T-helper 2 cell treated with Interferon-gamma antibody and Interleukin-4, amounts not matched to agents 5 μg/mL and 100 μg/mL, for 36 hours (primary cell): ENCODE measurements at regions not wholly inside any gene's neighbourhood (a gene's known extent, or its start where the extent isn't known, plus 50 kb on each side); places are given as distances from the start of the nearest gene placed in this dataset.

Experiments used
- DNase-seq: peaks from one replicate; pipeline ENCODE4 v3.0.0; 2021; ENCODE audit warnings: low spot score
- H3K27ac Mint-ChIP-seq: one replicate; pipeline ENCODE4 v1.8.0; 2021; ENCODE audit warnings: mild to moderate bottlenecking, mixed read lengths
- H3K27me3 Mint-ChIP-seq: one replicate; pipeline ENCODE4 v1.8.0; 2021; ENCODE audit warnings: low read depth, mixed read lengths
- H3K36me3 Mint-ChIP-seq: one replicate; pipeline ENCODE4 v1.8.0; 2021; ENCODE audit warnings: low read depth, mixed read lengths
- H3K4me1 Mint-ChIP-seq: one replicate; pipeline ENCODE4 v1.8.0; 2021; ENCODE audit warnings: low read depth, mixed read lengths
- H3K4me3 Mint-ChIP-seq: one replicate; pipeline ENCODE4 v1.8.0; 2022; ENCODE audit warnings: mild to moderate bottlenecking, moderate library complexity, mixed read lengths
- H3K9me3 Mint-ChIP-seq: one replicate; pipeline ENCODE4 v1.8.0; 2021; ENCODE audit warnings: mixed read lengths

GRCh38 chr2:60331115-60331809, 222.2 kb downstream of the BCL11A start:
- Mint-ChIP-seq H3K27ac (no peak overlapping the region), H3K4me3 (no peak overlapping the region), H3K36me3 (no peaks in the 10 kb centered on the region), H3K9me3 (peaks cover 3% of the 10 kb centered on the region), H3K4me1 (no peaks in the 10 kb centered on the region), H3K27me3 (peaks cover 4% of the 10 kb centered on the region)
- DNase-seq: no peak

- H3K36me3 Mint-ChIP-seq: no peaks in the 10 kb centered on the region
- H3K27me3 Mint-ChIP-seq: peaks cover 4% of the 10 kb centered on the region
- DNase-seq: no peak
- no peak overlapping the region for H3K27ac Mint-ChIP-seq
- H3K4me1 Mint-ChIP-seq: no peaks in the 10 kb centered on the region
- H3K9me3 Mint-ChIP-seq: peaks cover 4% of the 10 kb centered on the region
- H3K4me3 Mint-ChIP-seq: no peak overlapping the region
These were observed 224.2 kb downstream of the BCL11A start for GRCh38 chr2:60329225-60329624.

DNA sequence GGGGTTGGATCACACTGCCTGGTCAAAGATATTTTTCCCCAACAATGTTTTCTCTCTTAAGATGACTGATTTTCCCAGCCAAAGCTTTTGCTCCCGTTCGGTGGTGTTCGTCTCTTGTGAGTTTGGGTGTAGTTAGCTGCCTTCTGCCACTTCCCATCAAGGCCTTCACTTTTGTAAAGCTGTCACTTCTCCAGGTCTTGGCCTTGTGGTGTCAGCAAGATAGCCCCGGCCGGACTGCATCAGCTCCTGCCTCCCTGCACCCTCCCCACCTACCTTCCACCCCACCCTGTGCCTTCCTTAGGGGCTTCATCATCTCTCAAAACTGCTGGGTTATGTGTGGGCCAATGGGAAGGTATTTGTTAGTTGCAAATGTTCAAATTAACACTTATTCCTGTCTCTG, 228.9 kb downstream of the BCL11A start:
- H3K36me3 Mint-ChIP-seq: no peaks in the 10 kb centered on the region
- no peak overlapping the region for H3K27ac Mint-ChIP-seq
- H3K4me1 Mint-ChIP-seq: no peaks in the 10 kb centered on the region
- peaks cover 7% of the 10 kb centered on the region for H3K27me3 Mint-ChIP-seq
- H3K4me3 Mint-ChIP-seq: no peak overlapping the region
- H3K9me3 Mint-ChIP-seq: peaks cover 4% of the 10 kb centered on the region
- no peak for DNase-seq

DNA sequence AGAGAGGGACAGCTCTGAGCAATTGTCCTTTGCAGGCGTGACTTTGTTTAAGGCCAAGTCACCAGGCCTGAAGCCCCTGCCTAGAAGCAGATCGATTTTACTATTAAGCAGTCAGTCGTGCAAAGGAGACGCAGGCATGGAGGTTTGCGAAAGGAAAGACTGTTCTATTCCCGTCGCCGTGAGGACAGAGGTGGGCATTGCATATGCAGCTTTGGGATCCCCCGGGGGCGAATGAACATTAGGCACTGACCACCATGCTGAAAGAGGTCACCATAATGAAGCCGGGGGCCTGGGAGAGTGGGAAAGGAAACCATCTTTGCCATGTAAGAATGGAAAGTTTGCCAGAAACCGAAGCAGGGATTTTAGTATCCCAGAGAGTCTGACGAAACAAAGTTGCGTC, 231.6 kb downstream of the BCL11A start:
- H3K4me1 Mint-ChIP-seq: no peaks in the 10 kb centered on the region
- peaks cover 17% of the 10 kb centered on the region for H3K27me3 Mint-ChIP-seq
- no peak overlapping the region for H3K27ac Mint-ChIP-seq
- no peak overlapping the region for H3K4me3 Mint-ChIP-seq
- H3K36me3 Mint-ChIP-seq: no peaks in the 10 kb centered on the region
- peaks cover 4% of the 10 kb centered on the region for H3K9me3 Mint-ChIP-seq
- DNase-seq: no peak

GRCh38 chr2:60320724-60321123, 232.7 kb downstream of the BCL11A start:
- no peaks in the 10 kb centered on the region for H3K9me3 Mint-ChIP-seq
- H3K4me1 Mint-ChIP-seq: no peaks in the 10 kb centered on the region
- DNase-seq: no peak
- H3K27me3 Mint-ChIP-seq: peaks cover 21% of the 10 kb centered on the region
- H3K4me3 Mint-ChIP-seq: no peak overlapping the region
- H3K36me3 Mint-ChIP-seq: no peaks in the 10 kb centered on the region
- no peak overlapping the region for H3K27ac Mint-ChIP-seq

- no peak for DNase-seq
- Mint-ChIP-seq H3K27ac (no peak overlapping the region), H3K27me3 (peaks cover 30% of the 10 kb centered on the region), H3K4me3 (no peak overlapping the region), H3K9me3 (no peaks in the 10 kb centered on the region), H3K36me3 (no peaks in the 10 kb centered on the region), H3K4me1 (peaks cover 7% of the 10 kb centered on the region)
These were observed 234.4 kb downstream of the BCL11A start for GRCh38 chr2:60319031-60319547.

DNA sequence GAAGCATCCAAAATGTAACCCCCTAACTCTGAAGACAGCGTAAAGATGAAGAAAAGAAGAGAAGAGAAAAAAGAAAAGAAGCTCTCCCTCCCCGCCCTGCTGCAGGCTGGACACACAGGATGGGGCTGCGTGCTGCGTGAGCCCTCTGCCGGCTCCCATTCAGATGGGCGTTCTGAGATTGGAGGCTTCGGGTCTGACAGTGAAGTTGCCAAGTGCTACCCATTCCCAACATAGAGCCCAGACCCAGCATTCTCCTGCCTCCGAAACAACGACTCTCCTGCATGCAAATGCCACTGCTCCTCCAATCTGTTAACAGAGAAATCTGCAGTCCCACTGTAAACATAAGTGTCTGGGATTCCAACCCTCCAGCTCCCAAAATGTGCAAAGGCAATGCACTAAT, 234.9 kb downstream of the BCL11A start:
- H3K27me3 Mint-ChIP-seq: peaks cover 30% of the 10 kb centered on the region
- no peaks in the 10 kb centered on the region for H3K36me3 Mint-ChIP-seq
- no peak overlapping the region for H3K27ac Mint-ChIP-seq
- H3K4me3 Mint-ChIP-seq: no peak overlapping the region
- peaks cover 7% of the 10 kb centered on the region for H3K4me1 Mint-ChIP-seq
- DNase-seq: no peak
- no peaks in the 10 kb centered on the region for H3K9me3 Mint-ChIP-seq

- Mint-ChIP-seq H3K36me3 (no peaks in the 10 kb centered on the region), H3K4me3 (no peak overlapping the region), H3K27ac (no peak overlapping the region), H3K9me3 (no peaks in the 10 kb centered on the region), H3K4me1 (peaks cover 13% of the 10 kb centered on the region), H3K27me3 (peaks cover 29% of the 10 kb centered on the region)
- DNase-seq: no peak
These were observed 235.6 kb downstream of the BCL11A start for GRCh38 chr2:60317844-60318243.

DNA sequence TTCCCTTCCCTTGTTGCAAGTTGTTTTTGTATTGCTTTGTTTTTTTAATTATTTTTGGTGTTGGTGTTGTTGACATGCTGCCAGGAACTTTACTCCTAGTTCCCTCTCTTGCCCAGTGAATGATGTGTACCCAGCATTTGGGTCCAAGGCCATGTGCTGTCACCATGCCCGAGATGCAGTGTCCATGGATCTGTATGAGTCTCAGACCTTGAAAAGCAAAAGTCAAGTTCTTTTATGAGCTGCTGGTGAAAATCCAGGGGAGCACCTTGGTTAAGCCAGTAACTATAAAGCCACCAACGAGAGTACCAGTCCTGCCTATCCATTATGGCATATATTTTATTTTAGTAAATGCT, 236.4 kb downstream of the BCL11A start:
- H3K27ac Mint-ChIP-seq: no peak overlapping the region
- no peak for DNase-seq
- no peak overlapping the region for H3K4me3 Mint-ChIP-seq
- H3K36me3 Mint-ChIP-seq: no peaks in the 10 kb centered on the region
- H3K27me3 Mint-ChIP-seq: peaks cover 26% of the 10 kb centered on the region
- H3K9me3 Mint-ChIP-seq: no peaks in the 10 kb centered on the region
- H3K4me1 Mint-ChIP-seq: peaks cover 18% of the 10 kb centered on the region

DNA sequence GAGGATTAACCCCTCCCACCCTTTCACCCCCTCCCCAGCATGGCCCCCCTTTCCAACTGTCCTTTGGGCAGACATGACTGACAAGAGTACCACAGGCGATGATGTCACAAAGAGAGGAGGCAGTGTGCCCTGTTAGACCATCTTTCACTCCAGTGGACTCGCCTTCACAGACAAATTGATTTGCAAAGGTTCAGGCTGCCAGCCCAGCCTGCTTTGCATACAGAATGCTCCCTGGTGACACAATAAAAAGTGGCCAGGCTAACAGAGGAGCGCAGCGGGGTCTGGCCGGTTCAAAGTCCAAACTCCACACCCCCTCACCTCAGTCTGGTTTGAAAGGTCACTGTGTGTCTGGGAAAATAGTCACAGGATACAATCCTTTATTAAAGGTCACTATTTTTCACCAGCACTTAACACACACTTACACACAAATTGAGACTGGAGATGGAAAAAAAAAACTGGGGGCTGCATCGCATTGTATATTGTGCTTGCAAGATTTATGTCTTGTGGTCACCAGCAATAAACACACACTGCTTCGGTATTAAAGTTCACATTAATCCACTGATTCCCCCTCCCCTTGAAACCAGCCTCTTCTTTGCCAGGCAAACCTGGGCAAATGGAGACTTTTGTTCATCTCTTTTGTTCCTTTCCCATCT, 236.9 kb downstream of the BCL11A start:
- Mint-ChIP-seq H3K4me3 (no peak overlapping the region), H3K9me3 (no peaks in the 10 kb centered on the region), H3K27ac (no peak overlapping the region), H3K27me3 (peaks cover 26% of the 10 kb centered on the region), H3K4me1 (peaks cover 22% of the 10 kb centered on the region), H3K36me3 (no peaks in the 10 kb centered on the region)
- DNase-seq: no peak

GRCh38 chr2:60313470-60314172, 239.8 kb downstream of the BCL11A start:
- Mint-ChIP-seq H3K9me3 (no peaks in the 10 kb centered on the region), H3K27ac (no peak overlapping the region), H3K4me1 (peaks cover 29% of the 10 kb centered on the region), H3K36me3 (no peaks in the 10 kb centered on the region), H3K27me3 (peaks cover 32% of the 10 kb centered on the region), H3K4me3 (no peak overlapping the region)
- DNase-seq: no peak

- no peak overlapping the region for H3K27ac Mint-ChIP-seq
These were observed 240.8 kb downstream of the BCL11A start for GRCh38 chr2:60312618-60313017.

DNA sequence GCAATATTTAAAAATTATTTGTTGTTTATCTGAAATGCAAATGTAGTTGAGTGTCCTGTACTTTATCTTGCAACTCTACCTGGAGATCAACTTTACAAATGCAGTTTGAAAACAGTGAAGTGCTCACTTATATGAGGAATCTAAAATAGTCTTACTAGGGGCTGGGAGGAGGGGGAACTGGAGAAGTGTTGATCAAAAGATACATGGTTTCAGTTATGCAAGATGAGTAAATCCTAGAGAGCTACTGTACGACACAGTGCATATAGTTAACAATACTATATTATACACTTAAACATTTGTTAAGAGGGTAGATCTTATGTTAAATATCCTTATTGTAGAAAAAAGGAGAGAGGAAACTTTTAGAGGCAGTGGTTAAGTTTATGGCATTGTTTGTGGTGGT, 241.9 kb downstream of the BCL11A start:
- no peaks in the 10 kb centered on the region for H3K9me3 Mint-ChIP-seq
- no peaks in the 10 kb centered on the region for H3K36me3 Mint-ChIP-seq
- no peak for DNase-seq
- peaks cover 29% of the 10 kb centered on the region for H3K4me1 Mint-ChIP-seq
- no peak overlapping the region for H3K27ac Mint-ChIP-seq
- H3K27me3 Mint-ChIP-seq: peaks cover 30% of the 10 kb centered on the region
- no peak overlapping the region for H3K4me3 Mint-ChIP-seq

More at GRCh38 chr2:60312618-60313017, 240.8 kb downstream of the BCL11A start:
- H3K4me3 Mint-ChIP-seq: peak overlapping the region; percentile 35
- peak; percentile 6 for DNase-seq
- peaks cover 29% of the 10 kb centered on the region for H3K4me1 Mint-ChIP-seq
- H3K9me3 Mint-ChIP-seq: no peaks in the 10 kb centered on the region
- H3K36me3 Mint-ChIP-seq: no peaks in the 10 kb centered on the region
- H3K27me3 Mint-ChIP-seq: peaks cover 30% of the 10 kb centered on the region

- no peak for DNase-seq
- Mint-ChIP-seq H3K4me1 (peaks cover 29% of the 10 kb centered on the region), H3K27ac (no peak overlapping the region), H3K36me3 (no peaks in the 10 kb centered on the region), H3K27me3 (peaks cover 25% of the 10 kb centered on the region), H3K9me3 (no peaks in the 10 kb centered on the region), H3K4me3 (no peak overlapping the region)
These were observed 243.4 kb downstream of the BCL11A start for GRCh38 chr2:60309941-60310660.
